K562 (cell line): ENCODE measurements at regions not wholly inside any gene's neighbourhood (a gene's known extent, or its start where the extent isn't known, plus 50 kb on each side); places are given as distances from the start of the nearest gene placed in this dataset.

Source experiments
- ATAC-seq: fragments of 200-7000 bp; cut with Tn5 transposase; 3 replicates; pipeline ENCODE4 v1.9.1; 2020; ENCODE audit warnings: moderate library complexity
- BruUV-seq: library from RNA; stranded (reverse); fragments of 400-500 nt; replicated peaks from 2 replicates; lab custom pipeline; 2021; lab: Mats Ljungman, UMichigan
- CTCF ChIA-PET: fragments of 300-600 bp; formaldehyde crosslinking; extraction: SDS; loops from one replicate; lab custom pipeline; 2021; ENCODE audit warnings: low intra/inter-chr PET ratio; lab: Yijun Ruan, JAX
- POLR2A ChIA-PET: fragments of 300-600, 350-650 bp; sonication (Branson Sonifier 250); formaldehyde crosslinking; extraction: SDS; loops from one replicate; lab custom pipeline; 2021; ENCODE audit warnings: antibody characterized with exemption, inconsistent platforms; lab: Yijun Ruan, JAX
- DNase-seq, 4 experiments: peaks; one replicate each; pipeline versions ENCODE4 v3.0.0 to v3.0.0-alpha.2; 2011 to 2018; ENCODE audit warnings: low spot score in 3 of 4, mixed read lengths in 3 of 4; ENCODE audit errors: extremely low read depth in 1 of 4
- FAIRE-seq: peaks from 2 replicates; lab custom pipeline; 2011; peaks lifted over from hg19 to GRCh38; lab: Jason Lieb, UNC
- H2AFZ ChIP-seq: 2 replicates; pipeline ENCODE4 v1.6.0; 2011; ENCODE audit warnings: low read depth, low read length, control low read depth, inconsistent platforms
- H3K27ac ChIP-seq: fragments of 200-600 bp; 3 replicates; pipeline ENCODE4 v1.8.0; 2011; ENCODE audit warnings: low read depth, mild to moderate bottlenecking, control low read depth, inconsistent platforms, low read length, moderate library complexity, mixed read lengths; ENCODE audit errors: extremely low read depth
- H3K27me3 ChIP-seq, 2 experiments: fragments of 300-600 bp in 1 of 2; 2 replicates in 1 of 2; 3 replicates in 1 of 2; pipeline versions ENCODE4 v1.6.0 to v1.8.0; 2011; ENCODE audit warnings: inconsistent platforms in 2 of 2, low read length in 2 of 2, mild to moderate bottlenecking in 1 of 2, mixed read lengths in 1 of 2, moderate library complexity in 1 of 2; ENCODE audit not compliant: control insufficient read depth in 2 of 2, insufficient read depth in 2 of 2
- H3K36me3 ChIP-seq: fragments of 300-600 bp; 3 replicates; pipeline ENCODE4 v1.8.0; 2011; ENCODE audit warnings: mild to moderate bottlenecking, low read length, inconsistent platforms; ENCODE audit not compliant: control insufficient read depth, insufficient read depth
- H3K4me1 ChIP-seq, 2 experiments: fragments of 200-600 bp in 1 of 2; replicated peaks in 1 of 2; 2 replicates in 1 of 2; 3 replicates in 1 of 2; pipeline versions ENCODE4 v1.5.1 to v1.8.0; 2011; ENCODE audit warnings: inconsistent platforms in 2 of 2, low read length in 2 of 2, mild to moderate bottlenecking in 1 of 2, mixed read lengths in 1 of 2, moderate library complexity in 1 of 2; ENCODE audit not compliant: control insufficient read depth in 2 of 2, insufficient read depth in 2 of 2
- H3K4me2 ChIP-seq: 2 replicates; pipeline ENCODE4 v1.6.1; 2011; ENCODE audit warnings: low read length, control low read depth, inconsistent platforms, mixed read lengths; ENCODE audit not compliant: insufficient read depth
- H3K4me3 ChIP-seq: fragments of 200-600 bp; sonication (generic), shearing (Covaris generic); 2 replicates; pipeline ENCODE4 v1.5.1; 2016; ENCODE audit warnings: control low read depth, inconsistent platforms
- H3K79me2 ChIP-seq: fragments of 200-600 bp; 3 replicates; pipeline ENCODE4 v1.8.0; 2011; ENCODE audit warnings: low read length, inconsistent platforms; ENCODE audit not compliant: control insufficient read depth, insufficient read depth
- H3K9ac ChIP-seq, 2 experiments: 2 replicates each; pipeline versions ENCODE4 v1.6.0 to v1.6.1; 2011; ENCODE audit warnings: low read depth in 2 of 2, low read length in 2 of 2, control low read depth in 1 of 2, inconsistent platforms in 1 of 2, mild to moderate bottlenecking in 1 of 2, mixed read lengths in 1 of 2; ENCODE audit not compliant: insufficient read depth in 1 of 2
- H3K9me1 ChIP-seq: one replicate; pipeline ENCODE4 v1.6.0; 2011; ENCODE audit warnings: inconsistent platforms, mild to moderate bottlenecking, low read length, moderate library complexity; ENCODE audit not compliant: control insufficient read depth, insufficient read depth
- H3K9me3 ChIP-seq: replicated peaks from 2 replicates; pipeline ENCODE4 v1.5.1; 2011; ENCODE audit warnings: low read depth, low read length, inconsistent platforms; ENCODE audit not compliant: control insufficient read depth, insufficient read depth
- H4K20me1 ChIP-seq: replicated peaks from 2 replicates; pipeline ENCODE4 v1.6.1; 2011; ENCODE audit warnings: low read length, inconsistent platforms, mixed read lengths; ENCODE audit not compliant: control insufficient read depth, insufficient read depth
- KLF13 ChIP-seq: fragments of 450-650 bp; IDR thresholded peaks from 2 replicates; pipeline ENCODE4 v1.6.1; 2016; ENCODE audit warnings: missing genetic modification characterization, low read depth, mild to moderate bottlenecking, missing compliant biosample characterization, moderate library complexity, borderline replicate concordance
- MAFF ChIP-seq: IDR thresholded peaks from 2 replicates; pipeline ENCODE4 v1.6.1; 2012; ENCODE audit warnings: low read length, improper control_type of control experiment
- MAFK ChIP-seq: IDR thresholded peaks from 2 replicates; pipeline ENCODE4 v1.6.1; 2011; ENCODE audit warnings: low read length, improper control_type of control experiment
- MTA3 ChIP-seq: fragments of 450-650 bp; formaldehyde crosslinking; IDR thresholded peaks from 2 replicates; pipeline ENCODE4 v1.6.1; 2017; ENCODE audit warnings: mild to moderate bottlenecking, borderline replicate concordance
- NFE2 ChIP-seq: IDR thresholded peaks from 2 replicates; pipeline ENCODE4 v1.6.1; 2014; ENCODE audit warnings: antibody characterized with exemption, low read depth
- NFE2L1 ChIP-seq: fragments of 450-650 bp; IDR thresholded peaks from 2 replicates; pipeline ENCODE4 v1.6.1; 2016; ENCODE audit warnings: missing genetic modification characterization, low read depth, mild to moderate bottlenecking, missing compliant biosample characterization, moderate library complexity, borderline replicate concordance
- PCBP1 ChIP-seq: fragments of 200-400 bp; formaldehyde crosslinking; IDR thresholded peaks from 2 replicates; pipeline ENCODE4 v1.6.1; 2018; ENCODE audit warnings: mild to moderate bottlenecking, low read depth, low read length; ENCODE audit not compliant: poor library complexity, severe bottlenecking
- SMC3 ChIP-seq: conservative IDR thresholded peaks from 2 replicates; pipeline ENCODE4 v1.6.1; 2011; ENCODE audit warnings: low read depth, low read length, improper control_type of control experiment; ENCODE audit not compliant: insufficient read depth
- ZNF445 ChIP-seq: fragments of 250-450 bp; sonication (Bioruptor Pico); IDR thresholded peaks from 2 replicates; pipeline ENCODE4 v1.4.0; 2020; ENCODE audit warnings: low read depth, mild to moderate bottlenecking, moderate library complexity
- WGBS: fragments of 100-300 bp; shearing (Covaris generic); methylation state at CpG from one replicate; pipeline ENCODE4 v1.1.6; 2016; ENCODE audit warnings: low coverage, mixed read lengths; ENCODE audit not compliant: insufficient coverage; ENCODE audit errors: missing lambda C conversion rate; 5-methylcytosine and 5-hydroxymethylcytosine counted together
- in situ Hi-C: fragments of 300-500 bp; cut with MboI; formaldehyde crosslinking; loops from 4 replicates; pipeline ENCODE4 v1.15.0; 2018; ENCODE audit warnings: inconsistent platforms, mixed read lengths
- intact Hi-C: fragments of 100-400 bp; cut with micrococcal nuclease; formaldehyde crosslinking; loops from 2 replicates; pipeline ENCODE4 v1.14.2; 2022
- TF ChIP-seq, protein P1 (sequence below): fragments of 250-450 bp; sonication (Bioruptor Pico); IDR thresholded peaks from 2 replicates; pipeline ENCODE4 v1.8.0; 2021; ENCODE audit warnings: mild to moderate bottlenecking, moderate library complexity
- TF ChIP-seq, protein P2 (sequence below), 2 experiments: fragments of 450-650 bp; IDR thresholded peaks; 2 replicates each; pipeline ENCODE4 v1.6.1; 2016

DNA sequence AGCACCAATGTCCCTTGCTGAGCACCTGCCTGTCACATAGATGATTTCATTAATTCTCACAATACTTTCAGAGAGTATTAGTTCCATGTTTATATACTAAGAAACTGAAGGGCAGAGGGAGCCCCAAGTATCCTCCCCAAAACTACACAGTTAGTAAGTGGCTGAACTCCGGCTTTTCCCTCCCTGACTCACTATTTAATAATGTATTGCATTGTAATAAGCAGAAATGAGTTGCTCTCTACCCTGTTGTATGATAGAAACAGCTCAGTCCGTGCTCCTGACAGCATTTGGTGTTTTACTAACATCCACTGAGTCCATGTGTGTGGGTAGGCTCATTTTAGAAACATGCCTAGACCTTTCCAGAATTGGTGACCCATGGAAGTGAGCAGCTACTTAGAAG is 76.8 kb downstream of the OLIG3 start:
- no peaks in the 10 kb centered on the region for H3K9me3 ChIP-seq
- H3K27ac ChIP-seq = no peak overlapping the region
- no peak overlapping the region for H3K4me2 ChIP-seq
- 0% methylated on average over 2 of the region's 2 CpGs for WGBS
- peaks cover 13 to 28% of the 10 kb centered on the region in 2 experiments; a peak in 4 of 5 replicates for H3K27me3 ChIP-seq
- intact Hi-C loops (loop anchor here (5.0 kb wide), 3 partner anchors 145 to 340 kb away; no protein-coding TSS in a partner anchor), in situ Hi-C loops (no loop called here)
- no peaks in the 10 kb centered on the region for H3K79me2 ChIP-seq
- ChIA-PET CTCF (interaction anchor here (0.7 kb wide), 1 partner anchor 279 kb away, joined by 4 read pairs; no protein-coding TSS in a partner anchor), POLR2A (interaction anchor here (1.8 kb wide), 1 partner anchor 10 kb away, joined by 8 read pairs; no protein-coding TSS in a partner anchor)
- TF ChIP-seq, protein P1, sequence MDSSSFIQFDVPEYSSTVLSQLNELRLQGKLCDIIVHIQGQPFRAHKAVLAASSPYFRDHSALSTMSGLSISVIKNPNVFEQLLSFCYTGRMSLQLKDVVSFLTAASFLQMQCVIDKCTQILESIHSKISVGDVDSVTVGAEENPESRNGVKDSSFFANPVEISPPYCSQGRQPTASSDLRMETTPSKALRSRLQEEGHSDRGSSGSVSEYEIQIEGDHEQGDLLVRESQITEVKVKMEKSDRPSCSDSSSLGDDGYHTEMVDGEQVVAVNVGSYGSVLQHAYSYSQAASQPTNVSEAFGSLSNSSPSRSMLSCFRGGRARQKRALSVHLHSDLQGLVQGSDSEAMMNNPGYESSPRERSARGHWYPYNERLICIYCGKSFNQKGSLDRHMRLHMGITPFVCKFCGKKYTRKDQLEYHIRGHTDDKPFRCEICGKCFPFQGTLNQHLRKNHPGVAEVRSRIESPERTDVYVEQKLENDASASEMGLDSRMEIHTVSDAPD = no peak
- BruUV-seq = no TSS peak
- H3K36me3 ChIP-seq = no peaks in the 10 kb centered on the region
- H3K4me1 ChIP-seq = no peaks in the 10 kb centered on the region; a peak in 1 of 5 replicates
- ATAC-seq (no peak), FAIRE-seq (no peak), DNase-seq (no peak)
- no peak overlapping the region for H2AFZ ChIP-seq
- H3K9ac ChIP-seq = no peak overlapping the region
- H3K9me1 ChIP-seq = no peaks in the 10 kb centered on the region
- H3K4me3 ChIP-seq = no peak overlapping the region
- no peaks in the 10 kb centered on the region for H4K20me1 ChIP-seq

DNA sequence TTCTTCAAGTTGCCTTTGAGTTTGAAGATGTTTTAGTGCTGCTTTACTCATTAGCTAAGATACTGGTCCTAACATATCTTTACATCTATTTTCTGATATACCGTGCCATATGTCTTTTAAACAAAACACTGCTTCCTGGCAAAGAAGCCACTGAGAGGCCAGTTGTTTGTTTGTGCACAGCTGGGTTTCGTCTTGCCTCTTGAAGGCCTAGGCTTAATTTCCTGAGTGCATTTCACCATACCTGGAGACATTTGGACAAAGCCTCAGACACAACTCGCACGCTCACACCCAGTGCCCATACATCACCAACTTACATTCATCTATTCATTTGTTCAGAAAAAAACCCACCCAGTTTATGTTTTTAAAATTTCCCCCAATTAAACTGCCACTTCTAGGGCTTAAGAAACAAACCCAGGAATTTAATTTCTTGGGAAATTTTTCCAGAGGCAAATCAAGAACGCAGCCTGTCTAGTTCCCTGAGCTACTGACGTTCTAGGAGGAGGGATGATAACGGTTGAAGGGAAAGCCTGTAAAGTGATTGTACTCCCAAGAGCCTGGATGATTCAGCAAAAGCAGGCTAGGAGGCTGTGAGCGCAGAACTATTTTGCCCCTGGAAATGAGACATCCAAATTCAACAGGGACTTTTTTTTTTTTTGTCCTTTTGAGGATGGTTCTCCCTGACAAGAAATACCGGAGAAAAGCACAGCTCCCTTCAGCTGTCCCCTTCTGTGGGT is 77.7 kb downstream of the OLIG3 start:
- H3K9ac ChIP-seq = no peak overlapping the region
- CTCF ChIA-PET = interaction anchor here (0.7 to 1.0 kb wide), 2 partner anchors 144 to 280 kb away, joined by 3 to 4 read pairs; no protein-coding TSS in a partner anchor
- DNase-seq (peak in 2 of 4 experiments; percentile 36 to 45), ATAC-seq (peak; percentile 77), FAIRE-seq (no peak)
- no peaks in the 10 kb centered on the region for H3K36me3 ChIP-seq
- no peaks in the 10 kb centered on the region for H3K9me3 ChIP-seq
- POLR2A ChIA-PET = interaction anchor here (0.6 to 1.8 kb wide), 3 partner anchors 9 to 197 kb away, joined by 3 to 8 read pairs (median 4); no protein-coding TSS in a partner anchor
- BruUV-seq = no TSS peak
- no peaks in the 10 kb centered on the region; a peak in 1 of 5 replicates for H3K4me1 ChIP-seq
- H3K4me3 ChIP-seq = no peak overlapping the region
- intact Hi-C loops = loop anchor here (5.0 kb wide), 3 partner anchors 144 to 339 kb away; no protein-coding TSS in a partner anchor
- in situ Hi-C loops = no loop called here
- H3K9me1 ChIP-seq = no peaks in the 10 kb centered on the region
- H3K79me2 ChIP-seq = no peaks in the 10 kb centered on the region
- H3K27me3 ChIP-seq = peaks cover 14 to 29% of the 10 kb centered on the region in 2 experiments; a peak in 4 of 5 replicates
- H3K27ac ChIP-seq = no peak overlapping the region
- H2AFZ ChIP-seq = no peak overlapping the region
- 13% methylated on average over 9 of the region's 9 CpGs for WGBS
- no peaks in the 10 kb centered on the region for H4K20me1 ChIP-seq
- H3K4me2 ChIP-seq = no peak overlapping the region
- TF ChIP-seq MAFF (peak; percentile 74), MAFK (peak; percentile 72; the same call in 1 of the 2 replicates), NFE2 (peak; percentile 90), PCBP1 (no peak), ZNF445 (CRISPR knock-in tag) (no peak), SMC3 (no peak), NFE2L1 (peak; percentile 52; the same call in 1 of the 2 replicates), KLF13 (tag) (no peak), MTA3 (no peak)
- TF ChIP-seq, protein P2, sequence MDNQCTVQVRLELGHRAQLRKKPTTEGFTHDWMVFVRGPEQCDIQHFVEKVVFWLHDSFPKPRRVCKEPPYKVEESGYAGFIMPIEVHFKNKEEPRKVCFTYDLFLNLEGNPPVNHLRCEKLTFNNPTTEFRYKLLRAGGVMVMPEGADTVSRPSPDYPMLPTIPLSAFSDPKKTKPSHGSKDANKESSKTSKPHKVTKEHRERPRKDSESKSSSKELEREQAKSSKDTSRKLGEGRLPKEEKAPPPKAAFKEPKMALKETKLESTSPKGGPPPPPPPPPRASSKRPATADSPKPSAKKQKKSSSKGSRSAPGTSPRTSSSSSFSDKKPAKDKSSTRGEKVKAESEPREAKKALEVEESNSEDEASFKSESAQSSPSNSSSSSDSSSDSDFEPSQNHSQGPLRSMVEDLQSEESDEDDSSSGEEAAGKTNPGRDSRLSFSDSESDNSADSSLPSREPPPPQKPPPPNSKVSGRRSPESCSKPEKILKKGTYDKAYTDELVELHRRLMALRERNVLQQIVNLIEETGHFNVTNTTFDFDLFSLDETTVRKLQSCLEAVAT (IDR thresholded peaks at IDR 0.05) = no peak
